ENCODE measurements at regions not wholly inside any gene's neighbourhood (a gene's known extent, or its start where the extent isn't known, plus 50 kb on each side); places are given as distances from the start of the nearest gene placed in this dataset.

DNA sequence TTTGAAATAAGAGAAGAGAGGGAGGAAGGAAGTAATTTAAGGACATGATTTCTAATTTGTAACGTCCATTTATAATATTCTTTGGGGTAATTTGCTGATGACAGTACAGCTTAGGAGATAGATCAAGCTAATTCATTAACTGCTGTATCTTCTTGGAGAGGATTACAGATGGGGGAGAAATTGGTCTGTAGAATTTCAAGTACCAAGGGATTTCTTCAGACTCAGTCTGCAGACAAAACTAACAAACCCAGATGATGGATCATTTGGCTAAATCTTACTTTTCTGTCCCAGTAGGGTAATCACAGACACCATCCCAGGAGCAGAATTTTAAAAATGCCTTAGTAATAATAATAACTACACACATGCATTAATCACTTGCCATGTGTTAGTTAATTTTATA lies 711.8 kb downstream of the KCNJ2 start:
- no peak overlapping the region for H3K27ac ChIP-seq
- TF ChIP-seq, protein P1, sequence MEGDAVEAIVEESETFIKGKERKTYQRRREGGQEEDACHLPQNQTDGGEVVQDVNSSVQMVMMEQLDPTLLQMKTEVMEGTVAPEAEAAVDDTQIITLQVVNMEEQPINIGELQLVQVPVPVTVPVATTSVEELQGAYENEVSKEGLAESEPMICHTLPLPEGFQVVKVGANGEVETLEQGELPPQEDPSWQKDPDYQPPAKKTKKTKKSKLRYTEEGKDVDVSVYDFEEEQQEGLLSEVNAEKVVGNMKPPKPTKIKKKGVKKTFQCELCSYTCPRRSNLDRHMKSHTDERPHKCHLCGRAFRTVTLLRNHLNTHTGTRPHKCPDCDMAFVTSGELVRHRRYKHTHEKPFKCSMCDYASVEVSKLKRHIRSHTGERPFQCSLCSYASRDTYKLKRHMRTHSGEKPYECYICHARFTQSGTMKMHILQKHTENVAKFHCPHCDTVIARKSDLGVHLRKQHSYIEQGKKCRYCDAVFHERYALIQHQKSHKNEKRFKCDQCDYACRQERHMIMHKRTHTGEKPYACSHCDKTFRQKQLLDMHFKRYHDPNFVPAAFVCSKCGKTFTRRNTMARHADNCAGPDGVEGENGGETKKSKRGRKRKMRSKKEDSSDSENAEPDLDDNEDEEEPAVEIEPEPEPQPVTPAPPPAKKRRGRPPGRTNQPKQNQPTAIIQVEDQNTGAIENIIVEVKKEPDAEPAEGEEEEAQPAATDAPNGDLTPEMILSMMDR (conservative IDR thresholded peaks at IDR 0.05) = no peak
- no peak for TF ChIP-seq ZFX (IDR thresholded peaks at IDR 0.05)

DNA sequence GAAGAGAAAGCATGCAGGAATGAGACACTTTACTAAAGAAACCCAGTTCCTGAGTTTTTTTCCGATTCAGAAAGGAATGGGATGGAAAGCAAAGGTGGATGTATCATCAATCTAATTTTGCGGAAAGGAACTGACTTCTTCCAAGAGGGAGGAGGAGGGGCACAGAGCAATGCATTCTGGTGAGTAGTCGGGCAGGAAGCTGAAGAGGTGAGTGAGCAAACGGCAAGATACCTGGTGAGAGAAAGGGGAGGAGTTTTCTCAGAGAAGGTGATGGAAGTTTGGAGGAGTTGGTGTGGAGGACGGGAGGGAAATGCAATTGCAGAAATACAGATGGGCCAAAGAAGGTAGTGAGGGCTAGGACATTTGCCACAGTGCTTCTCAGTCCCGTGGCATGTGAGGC lies 713.2 kb downstream of the KCNJ2 start:
- TF ChIP-seq, protein P1 (conservative IDR thresholded peaks at IDR 0.05) = no peak
- H3K27ac ChIP-seq = no peak overlapping the region

DNA sequence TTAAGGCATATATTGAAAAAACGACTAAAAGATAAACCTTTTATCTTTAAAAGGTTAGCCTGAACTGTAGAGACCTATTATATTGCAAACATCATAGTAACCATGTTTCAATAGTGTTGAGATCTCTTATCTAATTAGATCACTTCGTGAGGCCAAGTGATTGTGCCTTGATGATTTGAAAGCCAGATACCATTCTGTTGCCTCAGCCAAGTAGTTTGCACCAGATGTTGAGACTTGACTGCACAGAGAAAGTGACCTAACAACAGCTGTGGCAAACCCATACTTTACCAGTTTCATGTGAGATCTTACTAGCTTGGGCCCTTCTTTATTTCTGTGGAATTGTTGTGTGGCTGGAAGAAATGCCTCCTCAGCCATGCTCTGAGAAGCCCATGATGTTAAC lies 717.3 kb downstream of the KCNJ2 start:
- TF ChIP-seq, protein P1 (conservative IDR thresholded peaks at IDR 0.05) = no peak
- TF ChIP-seq ZFX (IDR thresholded peaks at IDR 0.05) = no peak
- H3K27ac ChIP-seq = no peak overlapping the region

DNA sequence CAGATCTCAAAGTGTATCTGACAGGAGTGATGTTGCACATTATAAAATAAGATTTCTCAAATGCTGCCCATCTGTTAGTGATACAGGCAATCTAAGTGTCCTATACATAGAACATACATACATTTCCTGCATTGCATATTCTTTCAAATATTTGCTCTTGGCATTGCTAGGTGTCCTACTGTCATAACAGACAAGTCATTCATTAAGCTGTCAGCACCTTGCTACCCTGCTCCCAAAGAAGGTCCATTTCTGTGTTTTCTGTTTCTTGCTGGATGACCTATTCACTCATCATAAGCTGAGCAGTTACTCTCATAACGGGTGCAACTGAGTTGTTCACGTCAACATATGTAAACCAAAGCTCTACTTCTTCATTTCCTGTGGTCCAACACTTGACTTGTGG lies 719.0 kb downstream of the KCNJ2 start:
- TF ChIP-seq, protein P1 (conservative IDR thresholded peaks at IDR 0.05) = no peak
- TF ChIP-seq ZFX (IDR thresholded peaks at IDR 0.05) = no peak

DNA sequence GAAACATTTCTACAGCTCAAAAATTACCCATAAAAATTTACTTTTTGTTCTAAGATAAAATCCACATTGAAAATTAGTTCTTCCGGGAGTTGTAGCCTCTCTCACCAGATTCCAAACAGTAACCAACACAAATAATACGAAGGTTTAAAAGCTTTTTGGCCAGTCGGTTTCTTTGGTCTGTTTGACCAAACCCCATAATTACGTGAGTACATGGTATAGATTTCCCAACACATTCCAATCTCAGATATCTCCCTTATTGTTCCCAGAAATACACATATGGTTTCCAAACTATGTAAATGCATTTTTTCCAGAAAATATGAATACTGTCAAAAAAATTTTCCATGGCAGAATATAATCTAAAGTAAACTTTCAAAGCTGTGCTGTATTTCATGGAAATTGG lies 722.0 kb downstream of the KCNJ2 start:
- TF ChIP-seq, protein P1 (conservative IDR thresholded peaks at IDR 0.05) = no peak
- TF ChIP-seq ZFX (IDR thresholded peaks at IDR 0.05) = no peak
- H3K27ac ChIP-seq = no peak overlapping the region

More for the DNA sequence above, 719.0 kb downstream of the KCNJ2 start:
- H3K27ac ChIP-seq = no peak overlapping the region

DNA sequence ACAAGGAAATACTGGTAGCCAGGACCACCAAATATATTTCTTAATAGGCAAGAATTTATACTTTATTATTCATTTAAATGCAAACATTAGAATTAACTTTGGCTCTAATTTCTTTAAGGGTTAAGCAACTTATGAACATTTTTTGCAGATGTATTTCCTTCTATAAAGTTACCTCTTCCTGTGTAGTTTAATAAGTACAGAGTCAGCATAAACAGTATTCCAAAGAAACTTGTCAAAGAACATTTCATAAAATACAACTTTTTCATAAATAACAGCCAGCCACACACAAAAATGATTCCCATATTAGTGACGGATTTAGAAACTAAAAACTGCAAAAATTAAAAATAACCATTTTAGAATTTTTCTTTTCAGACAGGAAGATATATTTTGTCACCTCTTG lies 723.2 kb downstream of the KCNJ2 start:
- TF ChIP-seq, protein P1 (conservative IDR thresholded peaks at IDR 0.05) = no peak
- TF ChIP-seq ZFX (IDR thresholded peaks at IDR 0.05) = no peak

DNA sequence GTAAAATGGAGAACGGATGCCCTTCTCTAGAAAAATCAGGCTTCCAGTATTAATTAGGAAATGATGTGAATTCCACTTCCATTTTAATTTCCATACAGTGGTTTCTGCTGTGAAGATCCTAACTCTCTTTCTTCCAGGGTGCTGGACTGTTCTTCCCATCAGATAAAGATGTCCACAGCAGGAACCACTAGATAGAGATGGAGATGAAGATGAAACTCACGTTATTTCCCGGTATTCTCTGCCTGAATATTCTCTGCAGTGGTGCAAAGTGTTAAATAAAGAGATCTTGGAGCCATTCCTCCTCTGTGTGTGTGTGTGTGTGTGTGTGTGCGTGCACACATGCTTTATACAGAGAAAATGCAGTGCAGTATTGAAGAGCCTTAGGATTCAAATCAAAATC lies 727.5 kb downstream of the KCNJ2 start:
- TF ChIP-seq, protein P1 (conservative IDR thresholded peaks at IDR 0.05) = peak; percentile 20
- no peak for TF ChIP-seq ZFX (IDR thresholded peaks at IDR 0.05)
- no peak overlapping the region for H3K27ac ChIP-seq

More for the DNA sequence above, 723.2 kb downstream of the KCNJ2 start:
- no peak overlapping the region for H3K27ac ChIP-seq
